Lung (tissue), 11 donors: ENCODE measurements at regions not wholly inside any gene's neighbourhood (a gene's known extent, or its start where the extent isn't known, plus 50 kb on each side); places are given as distances from the start of the nearest gene placed in this dataset.
A peak's percentile ranks its signal among the peaks of the same experiment; 100 is the strongest.

Experiments
- ATAC-seq: fragments of 200-7000 bp; cut with Tn5 transposase; one replicate; pipeline ENCODE4 v1.9.1; 2020; ENCODE audit warnings: moderate number of reproducible peaks; ENCODE audit not compliant: insufficient read depth, low FRiP score
- DNase-seq, 3 donors: peaks; one replicate each; pipeline ENCODE4 v3.0.0-alpha.2; 2013 to 2017
- H3K27ac ChIP-seq, 2 donors: one replicate each; pipeline ENCODE4 v1.5.1; 2013; ENCODE audit warnings: mild to moderate bottlenecking in 2 of 2, moderate library complexity in 2 of 2, control low read depth in 1 of 2, inconsistent platforms in 1 of 2, low read depth in 1 of 2, low read length in 1 of 2
- H3K27me3 ChIP-seq, 3 donors: one replicate each; pipeline ENCODE4 v1.5.1; 2013; ENCODE audit warnings: low read length in 2 of 3; ENCODE audit not compliant: control insufficient read depth in 3 of 3, insufficient read depth in 3 of 3
- H3K36me3 ChIP-seq, 4 donors: one replicate each; pipeline ENCODE4 v1.5.1; 2013; ENCODE audit warnings: low read length in 4 of 4, mild to moderate bottlenecking in 1 of 4, moderate library complexity in 1 of 4; ENCODE audit not compliant: control insufficient read depth in 4 of 4, insufficient read depth in 4 of 4
- H3K4me1 ChIP-seq, 5 donors: one replicate each; pipeline ENCODE4 v1.5.1; 2013; ENCODE audit warnings: low read length in 5 of 5, mild to moderate bottlenecking in 2 of 5, moderate library complexity in 1 of 5; ENCODE audit not compliant: control insufficient read depth in 5 of 5, insufficient read depth in 5 of 5
- H3K4me3 ChIP-seq: one replicate; pipeline ENCODE4 v1.5.1; 2013; ENCODE audit warnings: mild to moderate bottlenecking, control low read depth, moderate library complexity
- H3K9ac ChIP-seq, 2 donors: one replicate each; pipeline ENCODE4 v1.5.1; 2013; ENCODE audit warnings: low read length in 2 of 2, control low read depth in 1 of 2; ENCODE audit not compliant: insufficient read depth in 1 of 2
- H3K9me3 ChIP-seq, 4 donors: one replicate each; pipeline ENCODE4 v1.5.1; 2013; ENCODE audit warnings: low read length in 3 of 4, mild to moderate bottlenecking in 1 of 4, moderate library complexity in 1 of 4; ENCODE audit not compliant: control insufficient read depth in 4 of 4, insufficient read depth in 3 of 4
- WGBS, 2 donors: extraction: QIAGEN DNeasy Blood & Tissue Kit; methylation state at CpG; one replicate each; pipeline ENCODE4 v1.1.7; 2013; 5-methylcytosine and 5-hydroxymethylcytosine counted together
- TF ChIP-seq, protein P1 (sequence below): IDR thresholded peaks from 2 replicates; pipeline ENCODE4 v1.5.1; 2012; ENCODE audit warnings: mild to moderate bottlenecking; ENCODE audit errors: control extremely low read depth, extremely low read depth
- donor health status: control.
- donor health status: control.
- donor health status: Bipolar disorder and iron deficiency.
- donor health status: healthy.
- donor health status: DM: yes; HTN: yes; CAD: no.

DNA sequence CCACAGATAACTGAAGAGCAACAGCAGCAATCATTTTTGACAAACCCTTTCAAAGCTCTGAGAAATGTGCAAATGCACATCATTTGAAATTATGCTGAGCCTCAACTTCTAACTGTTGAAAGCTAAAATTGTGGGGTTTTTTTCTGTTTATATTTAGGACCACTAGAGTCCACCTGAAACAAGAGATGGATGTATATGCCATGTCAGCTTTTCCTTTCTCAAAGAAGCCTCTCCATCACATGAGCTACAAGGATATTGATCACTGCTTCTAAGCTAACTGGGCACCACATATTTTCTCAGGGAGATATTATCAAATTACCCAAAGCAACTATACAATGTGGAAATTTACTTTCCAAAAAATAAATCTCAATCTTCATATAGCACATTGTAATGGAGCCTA is 498.6 kb upstream of the ZNF385D start:
- DNase-seq (no peak), ATAC-seq (no peak)
- TF ChIP-seq, protein P1, sequence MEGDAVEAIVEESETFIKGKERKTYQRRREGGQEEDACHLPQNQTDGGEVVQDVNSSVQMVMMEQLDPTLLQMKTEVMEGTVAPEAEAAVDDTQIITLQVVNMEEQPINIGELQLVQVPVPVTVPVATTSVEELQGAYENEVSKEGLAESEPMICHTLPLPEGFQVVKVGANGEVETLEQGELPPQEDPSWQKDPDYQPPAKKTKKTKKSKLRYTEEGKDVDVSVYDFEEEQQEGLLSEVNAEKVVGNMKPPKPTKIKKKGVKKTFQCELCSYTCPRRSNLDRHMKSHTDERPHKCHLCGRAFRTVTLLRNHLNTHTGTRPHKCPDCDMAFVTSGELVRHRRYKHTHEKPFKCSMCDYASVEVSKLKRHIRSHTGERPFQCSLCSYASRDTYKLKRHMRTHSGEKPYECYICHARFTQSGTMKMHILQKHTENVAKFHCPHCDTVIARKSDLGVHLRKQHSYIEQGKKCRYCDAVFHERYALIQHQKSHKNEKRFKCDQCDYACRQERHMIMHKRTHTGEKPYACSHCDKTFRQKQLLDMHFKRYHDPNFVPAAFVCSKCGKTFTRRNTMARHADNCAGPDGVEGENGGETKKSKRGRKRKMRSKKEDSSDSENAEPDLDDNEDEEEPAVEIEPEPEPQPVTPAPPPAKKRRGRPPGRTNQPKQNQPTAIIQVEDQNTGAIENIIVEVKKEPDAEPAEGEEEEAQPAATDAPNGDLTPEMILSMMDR: no peak
- no peaks in the 10 kb centered on the region for H3K36me3 ChIP-seq
- H3K9ac ChIP-seq: no peak overlapping the region
- no peaks in the 10 kb centered on the region for H3K27me3 ChIP-seq
- no peak overlapping the region for H3K4me3 ChIP-seq
- H3K27ac ChIP-seq: no peak overlapping the region
- H3K9me3 ChIP-seq: peaks cover 0 to 6% (median 0%) of the 10 kb centered on the region in 4 donors
- no peaks in the 10 kb centered on the region for H3K4me1 ChIP-seq

DNA sequence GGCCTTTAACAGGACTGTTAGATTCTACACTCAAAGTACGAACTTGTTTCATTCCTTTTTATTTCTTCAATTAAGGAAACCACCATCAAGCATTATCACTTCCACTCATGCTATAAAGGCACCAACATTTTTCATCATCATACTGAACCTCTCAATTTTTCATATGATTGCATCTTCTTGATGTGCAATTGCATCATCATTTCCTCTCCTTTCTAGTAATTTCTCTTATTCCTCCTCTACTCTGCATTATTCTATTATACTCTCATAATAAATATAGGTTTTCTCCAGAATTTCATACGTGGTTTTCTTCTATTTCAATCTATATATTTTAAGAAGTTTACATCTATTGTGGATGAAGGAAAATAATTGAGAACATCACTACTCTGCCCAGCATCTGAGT is 506.2 kb upstream of the ZNF385D start:
- 70 to 74% methylated on average over 2 of the region's 2 CpGs for WGBS, 2 donors
- Histone ChIP-seq H3K9ac (no peak overlapping the region), H3K4me1 (peaks cover 0 to 4% (median 0%) of the 10 kb centered on the region in 5 donors), H3K27me3 (no peaks in the 10 kb centered on the region), H3K27ac (no peak overlapping the region), H3K4me3 (no peak overlapping the region), H3K9me3 (no peaks in the 10 kb centered on the region), H3K36me3 (no peaks in the 10 kb centered on the region)
- TF ChIP-seq, protein P1: no peak
- no peak for DNase-seq
- ATAC-seq: no peak

DNA sequence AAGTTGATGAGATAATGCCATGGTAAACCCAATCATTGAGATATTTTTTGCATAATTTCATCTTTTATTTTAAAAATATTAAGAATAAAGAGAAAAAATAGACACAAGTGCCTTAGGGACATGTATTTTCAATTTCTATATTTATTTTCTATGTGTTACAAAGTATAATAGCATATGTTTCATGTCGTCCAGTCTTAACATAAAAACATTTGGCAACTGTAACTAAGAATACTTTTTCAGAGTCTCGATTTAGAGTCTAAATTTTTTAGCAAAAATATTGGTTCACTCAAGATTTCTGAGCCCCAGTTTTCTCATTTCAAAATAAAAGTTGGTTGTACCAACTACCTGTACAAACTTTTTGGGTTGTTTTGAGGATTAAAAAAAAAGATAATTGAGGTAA is 511.4 kb upstream of the ZNF385D start:
- ATAC-seq (no peak), DNase-seq (peak in 2 of 3 donors; percentile 51 to 72)
- Histone ChIP-seq H3K9me3 (no peaks in the 10 kb centered on the region), H3K4me3 (no peak overlapping the region), H3K4me1 (peaks cover 0 to 23% (median 6%) of the 10 kb centered on the region in 5 donors), H3K27ac (no peak overlapping the region), H3K9ac (no peak overlapping the region), H3K27me3 (no peaks in the 10 kb centered on the region), H3K36me3 (no peaks in the 10 kb centered on the region)
- WGBS, 2 donors: 57 to 75% methylated on average over 2 of the region's 2 CpGs
- TF ChIP-seq, protein P1: no peak

DNA sequence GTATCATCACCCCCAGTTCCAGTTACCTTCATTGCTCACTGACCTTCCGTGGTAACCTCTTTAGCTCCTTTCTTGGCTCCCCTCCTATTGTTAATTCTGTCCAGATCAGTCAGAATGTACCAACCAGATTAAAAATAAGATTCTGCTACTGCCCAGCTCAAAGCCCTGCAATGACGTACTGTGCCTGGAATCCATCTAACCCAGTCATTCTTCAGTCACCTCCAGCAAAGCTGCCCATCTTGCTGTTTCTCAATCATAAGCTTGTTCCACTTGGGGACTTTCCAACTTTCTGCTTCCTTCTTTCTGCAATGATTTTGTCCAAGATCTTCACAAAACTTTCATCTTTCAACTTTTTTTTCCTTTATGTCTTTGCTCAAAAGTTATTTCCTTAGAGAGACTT is 512.0 kb upstream of the ZNF385D start:
- no peak overlapping the region for H3K4me3 ChIP-seq
- 77 to 82% methylated on average over 2 of the region's 2 CpGs for WGBS, 2 donors
- H3K9me3 ChIP-seq: no peaks in the 10 kb centered on the region
- no peaks in the 10 kb centered on the region for H3K36me3 ChIP-seq
- ATAC-seq: no peak
- H3K9ac ChIP-seq: no peak overlapping the region
- peaks cover 0 to 23% (median 6%) of the 10 kb centered on the region in 5 donors for H3K4me1 ChIP-seq
- H3K27me3 ChIP-seq: no peaks in the 10 kb centered on the region
- no peak overlapping the region for H3K27ac ChIP-seq
- peak in 1 of 3 donors; percentile 52 for DNase-seq
- TF ChIP-seq, protein P1: no peak
